PFSK-1 (cell line): ENCODE measurements at regions not wholly inside any gene's neighbourhood (a gene's known extent, or its start where the extent isn't known, plus 50 kb on each side); places are given as distances from the start of the nearest gene placed in this dataset.

ENCODE experiments used
- FOXP2 ChIP-seq: optimal IDR thresholded peaks from 2 replicates; pipeline ENCODE3; 2011; ENCODE audit warnings: borderline replicate concordance, control low read depth, inconsistent platforms; ENCODE audit not compliant: insufficient read depth; ENCODE audit errors: extremely low read length, extremely low read depth
- POLR2AphosphoS5 ChIP-seq: IDR thresholded peaks from 2 replicates; pipeline ENCODE4 v1.6.1; 2012; ENCODE audit warnings: low read depth, mild to moderate bottlenecking, control low read depth, low read length, moderate library complexity
- SIN3A ChIP-seq: IDR thresholded peaks from 2 replicates; pipeline ENCODE4 v1.6.1; 2012; ENCODE audit warnings: mild to moderate bottlenecking, low read length, moderate library complexity, borderline replicate concordance; ENCODE audit not compliant: insufficient read depth
- TAF1 ChIP-seq: IDR thresholded peaks from 2 replicates; pipeline ENCODE4 v1.6.1; 2012; ENCODE audit warnings: low read length, control low read depth, borderline replicate concordance; ENCODE audit not compliant: insufficient read depth
- TF ChIP-seq, protein P1 (sequence below), 2 experiments: IDR thresholded peaks; 2 replicates each; pipeline versions ENCODE4 v1.6.1 to v1.8.0; 2011 to 2012; ENCODE audit warnings: low read depth in 2 of 2, low read length in 2 of 2, control low read depth in 1 of 2, inconsistent platforms in 1 of 2, mild to moderate bottlenecking in 1 of 2, moderate library complexity in 1 of 2; ENCODE audit not compliant: insufficient read depth in 1 of 2

GRCh38 chr21:15190412-15190811 lies 125.6 kb upstream of the NRIP1 start:
- TF ChIP-seq, protein P1, sequence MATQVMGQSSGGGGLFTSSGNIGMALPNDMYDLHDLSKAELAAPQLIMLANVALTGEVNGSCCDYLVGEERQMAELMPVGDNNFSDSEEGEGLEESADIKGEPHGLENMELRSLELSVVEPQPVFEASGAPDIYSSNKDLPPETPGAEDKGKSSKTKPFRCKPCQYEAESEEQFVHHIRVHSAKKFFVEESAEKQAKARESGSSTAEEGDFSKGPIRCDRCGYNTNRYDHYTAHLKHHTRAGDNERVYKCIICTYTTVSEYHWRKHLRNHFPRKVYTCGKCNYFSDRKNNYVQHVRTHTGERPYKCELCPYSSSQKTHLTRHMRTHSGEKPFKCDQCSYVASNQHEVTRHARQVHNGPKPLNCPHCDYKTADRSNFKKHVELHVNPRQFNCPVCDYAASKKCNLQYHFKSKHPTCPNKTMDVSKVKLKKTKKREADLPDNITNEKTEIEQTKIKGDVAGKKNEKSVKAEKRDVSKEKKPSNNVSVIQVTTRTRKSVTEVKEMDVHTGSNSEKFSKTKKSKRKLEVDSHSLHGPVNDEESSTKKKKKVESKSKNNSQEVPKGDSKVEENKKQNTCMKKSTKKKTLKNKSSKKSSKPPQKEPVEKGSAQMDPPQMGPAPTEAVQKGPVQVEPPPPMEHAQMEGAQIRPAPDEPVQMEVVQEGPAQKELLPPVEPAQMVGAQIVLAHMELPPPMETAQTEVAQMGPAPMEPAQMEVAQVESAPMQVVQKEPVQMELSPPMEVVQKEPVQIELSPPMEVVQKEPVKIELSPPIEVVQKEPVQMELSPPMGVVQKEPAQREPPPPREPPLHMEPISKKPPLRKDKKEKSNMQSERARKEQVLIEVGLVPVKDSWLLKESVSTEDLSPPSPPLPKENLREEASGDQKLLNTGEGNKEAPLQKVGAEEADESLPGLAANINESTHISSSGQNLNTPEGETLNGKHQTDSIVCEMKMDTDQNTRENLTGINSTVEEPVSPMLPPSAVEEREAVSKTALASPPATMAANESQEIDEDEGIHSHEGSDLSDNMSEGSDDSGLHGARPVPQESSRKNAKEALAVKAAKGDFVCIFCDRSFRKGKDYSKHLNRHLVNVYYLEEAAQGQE (IDR thresholded peaks at IDR 0.05; ENCODE audit: insufficient read depth in 1 of 2, low read depth in 2 of 2, low read length in 2 of 2), result no peak
- TF ChIP-seq SIN3A, result no peak
- TF ChIP-seq FOXP2, result no peak
- no peak for TF ChIP-seq TAF1
- TF ChIP-seq POLR2AphosphoS5, result no peak

DNA sequence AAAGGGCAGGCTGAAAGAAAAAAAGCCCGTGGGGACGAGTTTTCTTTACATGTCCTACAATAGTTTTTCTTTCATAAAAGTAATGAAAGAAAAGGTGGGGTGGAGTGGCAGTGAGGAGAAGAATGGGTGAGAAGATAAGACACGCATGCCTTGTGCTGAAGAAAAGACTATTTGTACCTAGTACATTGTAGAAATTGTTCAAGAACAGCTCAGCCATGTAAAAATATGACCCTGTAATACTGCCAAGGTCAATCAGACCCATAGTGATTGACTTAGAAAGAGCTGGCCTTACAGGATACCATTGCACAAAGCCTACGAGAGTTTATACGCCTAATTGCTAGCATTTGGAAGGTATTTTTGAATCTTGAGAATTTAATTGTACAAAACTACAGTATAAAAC lies 126.0 kb upstream of the NRIP1 start:
- TF ChIP-seq POLR2AphosphoS5, result no peak
- TF ChIP-seq FOXP2, result no peak
- TF ChIP-seq, protein P1 (IDR thresholded peaks at IDR 0.05; ENCODE audit: insufficient read depth in 1 of 2, low read depth in 2 of 2, low read length in 2 of 2), result no peak
- no peak for TF ChIP-seq SIN3A
- no peak for TF ChIP-seq TAF1

- no peak for TF ChIP-seq POLR2AphosphoS5
- no peak for TF ChIP-seq SIN3A
- TF ChIP-seq TAF1, result no peak
- TF ChIP-seq, protein P1 (IDR thresholded peaks at IDR 0.05; ENCODE audit: insufficient read depth in 1 of 2, low read depth in 2 of 2, low read length in 2 of 2), result no peak
- no peak for TF ChIP-seq FOXP2
Measured at GRCh38 chr21:15191342-15191741, 126.5 kb upstream of the NRIP1 start.

- TF ChIP-seq TAF1 (no peak), SIN3A (no peak), FOXP2 (no peak), POLR2AphosphoS5 (no peak)
- TF ChIP-seq, protein P1 (IDR thresholded peaks at IDR 0.05; ENCODE audit: insufficient read depth in 1 of 2, low read depth in 2 of 2, low read length in 2 of 2), result no peak
Measured at GRCh38 chr21:15192243-15192642, 127.4 kb upstream of the NRIP1 start.

- TF ChIP-seq TAF1 (no peak), FOXP2 (no peak), POLR2AphosphoS5 (no peak), SIN3A (no peak)
- TF ChIP-seq, protein P1 (IDR thresholded peaks at IDR 0.05; ENCODE audit: insufficient read depth in 1 of 2, low read depth in 2 of 2, low read length in 2 of 2), result no peak
Measured at GRCh38 chr21:15193937-15194336, 129.1 kb upstream of the NRIP1 start.
